H9 (cell line): ENCODE measurements at regions not wholly inside any gene's neighbourhood (a gene's known extent, or its start where the extent isn't known, plus 50 kb on each side); places are given as distances from the start of the nearest gene placed in this dataset.

Experiments
- DNase-seq: peaks from one replicate; pipeline ENCODE4 v3.0.0-alpha.2; 2017
- H2AFZ ChIP-seq: one replicate; pipeline ENCODE4 v1.6.1; 2013; ENCODE audit warnings: mild to moderate bottlenecking, low read length, control low read depth, moderate library complexity
- H2AK5ac ChIP-seq: 2 replicates; pipeline ENCODE4 v1.6.1; 2013; ENCODE audit warnings: low read length, control low read depth, mixed read lengths; ENCODE audit not compliant: insufficient read length
- H2BK120ac ChIP-seq: one replicate; pipeline ENCODE4 v1.6.1; 2013; ENCODE audit warnings: low read depth, mild to moderate bottlenecking, low read length, control low read depth, inconsistent platforms; ENCODE audit not compliant: poor library complexity, severe bottlenecking
- H2BK12ac ChIP-seq: 2 replicates; pipeline ENCODE4 v1.6.1; 2013; ENCODE audit warnings: low read length, control low read depth, mixed read lengths, low read depth; ENCODE audit not compliant: insufficient read length
- H2BK15ac ChIP-seq: 2 replicates; pipeline ENCODE4 v1.6.1; 2013; ENCODE audit warnings: low read depth, low read length, control low read depth
- H2BK20ac ChIP-seq: one replicate; pipeline ENCODE4 v1.6.1; 2013; ENCODE audit warnings: low read depth, mild to moderate bottlenecking, low read length, control low read depth, inconsistent platforms; ENCODE audit not compliant: poor library complexity, severe bottlenecking
- H2BK5ac ChIP-seq: 2 replicates; pipeline ENCODE4 v1.6.1; 2013; ENCODE audit warnings: low read length, control low read depth, mixed read lengths; ENCODE audit not compliant: insufficient read length
- H3K14ac ChIP-seq: 2 replicates; pipeline ENCODE4 v1.6.1; 2013; ENCODE audit warnings: low read length, control low read depth; ENCODE audit not compliant: insufficient read depth
- H3K18ac ChIP-seq: 2 replicates; pipeline ENCODE4 v1.6.1; 2013; ENCODE audit warnings: low read depth, mild to moderate bottlenecking, mixed read lengths, low read length, control low read depth; ENCODE audit not compliant: insufficient read length
- H3K23ac ChIP-seq: 2 replicates; pipeline ENCODE4 v1.6.1; 2013; ENCODE audit warnings: low read length, control low read depth, mixed read lengths, low read depth; ENCODE audit not compliant: insufficient read length
- H3K23me2 ChIP-seq: 2 replicates; pipeline ENCODE4 v1.6.1; 2013; ENCODE audit warnings: low read depth, mild to moderate bottlenecking, mixed read lengths, low read length, control low read depth; ENCODE audit not compliant: insufficient read length, poor library complexity, severe bottlenecking
- H3K27ac ChIP-seq: 2 replicates; pipeline ENCODE4 v1.5.1; 2013; ENCODE audit warnings: low read length, control low read depth, mixed read lengths, low read depth; ENCODE audit not compliant: insufficient read length
- H3K27me3 ChIP-seq: 2 replicates; pipeline ENCODE4 v1.6.1; 2013; ENCODE audit warnings: low read length, control low read depth, inconsistent platforms; ENCODE audit not compliant: insufficient read depth
- H3K4ac ChIP-seq: 2 replicates; pipeline ENCODE4 v1.6.1; 2013; ENCODE audit warnings: low read depth, mild to moderate bottlenecking, control low read depth, inconsistent platforms, low read length, moderate library complexity
- H3K4me1 ChIP-seq: 2 replicates; pipeline ENCODE4 v1.6.1; 2013; ENCODE audit warnings: low read length, control low read depth, inconsistent platforms; ENCODE audit not compliant: insufficient read depth
- H3K4me2 ChIP-seq: 2 replicates; pipeline ENCODE4 v1.6.1; 2013; ENCODE audit warnings: low read length, control low read depth, mixed read lengths; ENCODE audit not compliant: insufficient read length, insufficient read depth
- H3K56ac ChIP-seq: 2 replicates; pipeline ENCODE4 v1.6.1; 2013; ENCODE audit warnings: low read depth, mild to moderate bottlenecking, mixed read lengths, low read length, control low read depth; ENCODE audit not compliant: insufficient read length
- H3K79me1 ChIP-seq: 2 replicates; pipeline ENCODE4 v1.6.1; 2013; ENCODE audit warnings: low read depth, mild to moderate bottlenecking, moderate library complexity, low read length, control low read depth, inconsistent platforms; ENCODE audit not compliant: insufficient read depth, poor library complexity, severe bottlenecking
- H3K79me2 ChIP-seq: 2 replicates; pipeline ENCODE4 v1.6.1; 2013; ENCODE audit warnings: low read length, control low read depth, inconsistent platforms; ENCODE audit not compliant: insufficient read depth
- H3K9ac ChIP-seq: 2 replicates; pipeline ENCODE4 v1.6.1; 2013; ENCODE audit warnings: low read length, control low read depth, mixed read lengths; ENCODE audit not compliant: insufficient read length; ENCODE audit errors: extremely low read depth
- H3K9me3 ChIP-seq: one replicate; pipeline ENCODE4 v1.6.1; 2013; ENCODE audit warnings: low read depth, low read length, inconsistent platforms; ENCODE audit not compliant: control insufficient read depth
- H3T11ph ChIP-seq: one replicate; pipeline ENCODE4 v1.6.1; 2013; ENCODE audit warnings: mild to moderate bottlenecking, low read length, control low read depth, inconsistent platforms
- H4K20me1 ChIP-seq: one replicate; pipeline ENCODE4 v1.6.1; 2013; ENCODE audit not compliant: control insufficient read depth, insufficient read length, insufficient read depth
- H4K5ac ChIP-seq: 2 replicates; pipeline ENCODE4 v1.6.1; 2013; ENCODE audit warnings: low read depth, mild to moderate bottlenecking, mixed read lengths, low read length, control low read depth; ENCODE audit not compliant: insufficient read length
- H4K8ac ChIP-seq: replicated peaks from 2 replicates; pipeline ENCODE4 v1.6.1; 2013; ENCODE audit warnings: low read length, control low read depth, mixed read lengths, low read depth; ENCODE audit not compliant: insufficient read length
- H4K91ac ChIP-seq: 2 replicates; pipeline ENCODE4 v1.6.1; 2013; ENCODE audit warnings: low read depth, mild to moderate bottlenecking, moderate library complexity, mixed read lengths, low read length, control low read depth; ENCODE audit not compliant: insufficient read length
- H3K27ac Mint-ChIP-seq, 3 experiments: 2 replicates in 2 of 3; 3 replicates in 1 of 3; pipeline ENCODE4 v1.8.0; 2020 to 2021; ENCODE audit warnings: mixed read lengths in 3 of 3, mild to moderate bottlenecking in 1 of 3, moderate library complexity in 1 of 3
- H3K27me3 Mint-ChIP-seq: 2 replicates; pipeline ENCODE4 v1.8.0; 2021; ENCODE audit warnings: low read depth, mild to moderate bottlenecking, moderate library complexity, mixed read lengths
- H3K36me3 Mint-ChIP-seq, 3 experiments: 2 replicates in 2 of 3; 3 replicates in 1 of 3; pipeline ENCODE4 v1.8.0; 2020 to 2021; ENCODE audit warnings: low read depth in 3 of 3, mixed read lengths in 3 of 3; ENCODE audit not compliant: insufficient read depth in 1 of 3
- H3K4me1 Mint-ChIP-seq, 2 experiments: 2 replicates each; pipeline ENCODE4 v1.8.0; 2020; ENCODE audit warnings: mixed read lengths in 2 of 2
- H3K4me3 Mint-ChIP-seq, 2 experiments: 2 replicates in 1 of 2; 3 replicates in 1 of 2; pipeline ENCODE4 v1.8.0; 2020 to 2021; ENCODE audit warnings: mild to moderate bottlenecking in 2 of 2, mixed read lengths in 2 of 2, moderate library complexity in 1 of 2
- H3K9me3 Mint-ChIP-seq, 2 experiments: 2 replicates in 1 of 2; 3 replicates in 1 of 2; pipeline ENCODE4 v1.8.0; 2020; ENCODE audit warnings: mild to moderate bottlenecking in 2 of 2, mixed read lengths in 2 of 2, moderate library complexity in 1 of 2
- CTCF ChIP-seq: fragments of 200-600 bp; sonication (generic); conservative IDR thresholded peaks from 3 replicates; pipeline ENCODE4 v1.8.0; 2021; ENCODE audit warnings: antibody characterized with exemption, mild to moderate bottlenecking
- WGBS: extraction: QIAGEN DNeasy Blood & Tissue Kit; methylation state at CpG from one replicate; pipeline ENCODE4 v1.1.7; 2013; ENCODE audit warnings: missing lambda C conversion rate, low lambda C conversion rate, mixed read lengths; ENCODE audit not compliant: insufficient read length; ENCODE audit errors: extremely low coverage; 5-methylcytosine and 5-hydroxymethylcytosine counted together

- no peak overlapping the region for H3K23ac ChIP-seq
- no peak overlapping the region for H3T11ph ChIP-seq
- H2AFZ ChIP-seq: no peak overlapping the region
- H3K14ac ChIP-seq: no peak overlapping the region
- no peak overlapping the region for H2BK12ac ChIP-seq
- no peaks in the 10 kb centered on the region for H3K23me2 ChIP-seq
- no peaks in the 10 kb centered on the region for H3K36me3 Mint-ChIP-seq
- H3K27ac ChIP-seq: no peak overlapping the region
- H4K91ac ChIP-seq: no peak overlapping the region
- H4K5ac ChIP-seq: no peak overlapping the region
- no peaks in the 10 kb centered on the region for H3K79me2 ChIP-seq
- H2BK15ac ChIP-seq: no peak overlapping the region
- H3K27me3 ChIP-seq: no peaks in the 10 kb centered on the region
- no peak overlapping the region for H2BK20ac ChIP-seq
- no peaks in the 10 kb centered on the region for H3K9me3 Mint-ChIP-seq
- no peaks in the 10 kb centered on the region for H3K79me1 ChIP-seq
- no peak for DNase-seq
- H2AK5ac ChIP-seq: no peak overlapping the region
- no peak overlapping the region for H4K8ac ChIP-seq
- H3K4me2 ChIP-seq: no peak overlapping the region
- H3K9me3 ChIP-seq: no peaks in the 10 kb centered on the region
- WGBS: no CpG with 5 or more reads among the region's 2 CpGs
- no peak overlapping the region for H3K27ac Mint-ChIP-seq
- no peaks in the 10 kb centered on the region; the same call in 1 of the 2 replicates for H3K4me1 ChIP-seq
- no peak overlapping the region for H3K18ac ChIP-seq
- H3K56ac ChIP-seq: no peak overlapping the region
- no peak overlapping the region for H2BK5ac ChIP-seq
- no peaks in the 10 kb centered on the region for H4K20me1 ChIP-seq
- H3K4me3 Mint-ChIP-seq: no peak overlapping the region
- peaks cover 7 to 12% of the 10 kb centered on the region in 2 experiments for H3K4me1 Mint-ChIP-seq
- no peak overlapping the region for H3K9ac ChIP-seq
- no peak for TF ChIP-seq CTCF
- no peak overlapping the region for H3K4ac ChIP-seq
- no peak overlapping the region for H2BK120ac ChIP-seq
- no peaks in the 10 kb centered on the region for H3K27me3 Mint-ChIP-seq
These were observed 711.9 kb upstream of the EPHA7 start for GRCh38 chr6:94131271-94131670.
